ENCODE measurements at regions not wholly inside any gene's neighbourhood (a gene's known extent, or its start where the extent isn't known, plus 50 kb on each side); places are given as distances from the start of the nearest gene placed in this dataset.
"Not testable (repeated sequence)": the region's sequence is repeated elsewhere in the genome, so short reads cannot be mapped to it uniquely, and the experiment has no call there.

- no peak for DNase-seq (ENCODE audit: low spot score)
Observed at GRCh38 chr6:133754298-133754697, 134.6 kb upstream of the TCF21 start.

- DNase-seq (ENCODE audit: low spot score): no peak
Observed at GRCh38 chr6:133756078-133756695, 132.7 kb upstream of the TCF21 start.

GRCh38 chr6:133757335-133757734 lies 131.6 kb upstream of the TCF21 start:
- DNase-seq (ENCODE audit: low spot score): no peak

GRCh38 chr6:133758815-133759335 lies 130.0 kb upstream of the TCF21 start:
- no peak for DNase-seq (ENCODE audit: low spot score)

- no peak for DNase-seq (ENCODE audit: low spot score)
Observed at GRCh38 chr6:133759524-133759923, 129.4 kb upstream of the TCF21 start.

GRCh38 chr6:133761706-133762105 lies 127.2 kb upstream of the TCF21 start:
- DNase-seq (ENCODE audit: low spot score): no peak

- no peak for DNase-seq (ENCODE audit: low spot score)
Observed at GRCh38 chr6:133764008-133764753, 124.7 kb upstream of the TCF21 start.

- DNase-seq (ENCODE audit: low spot score): no peak
Observed at GRCh38 chr6:133764754-133765208, 124.1 kb upstream of the TCF21 start.

- DNase-seq (ENCODE audit: low spot score): no peak
Observed at GRCh38 chr6:133767357-133767970, 121.4 kb upstream of the TCF21 start.

- no peak for DNase-seq (ENCODE audit: low spot score)
Observed at GRCh38 chr6:133768656-133769295, 120.1 kb upstream of the TCF21 start.

GRCh38 chr6:133769463-133769862 lies 119.5 kb upstream of the TCF21 start:
- no peak for DNase-seq (ENCODE audit: low spot score)

- no peak for DNase-seq (ENCODE audit: low spot score)
Observed at GRCh38 chr6:133772567-133772966, 116.3 kb upstream of the TCF21 start.

GRCh38 chr6:133773776-133774175 lies 115.1 kb upstream of the TCF21 start:
- no peak for DNase-seq (ENCODE audit: low spot score)

- peak; percentile 69 for DNase-seq (ENCODE audit: low spot score)
Observed at GRCh38 chr6:133774356-133774755, 114.6 kb upstream of the TCF21 start.

- peak; percentile 52 for DNase-seq (ENCODE audit: low spot score)
Observed at GRCh38 chr6:133778414-133779130, 110.3 kb upstream of the TCF21 start.

- DNase-seq (ENCODE audit: low spot score): no peak
Observed at GRCh38 chr6:133779916-133780695, 108.8 kb upstream of the TCF21 start.

GRCh38 chr6:133786016-133786415 lies 102.9 kb upstream of the TCF21 start:
- no peak for DNase-seq (ENCODE audit: low spot score)

GRCh38 chr6:133787122-133787521 lies 101.8 kb upstream of the TCF21 start:
- no peak for DNase-seq (ENCODE audit: low spot score)

GRCh38 chr6:133787859-133788505 lies 100.9 kb upstream of the TCF21 start:
- no peak for DNase-seq (ENCODE audit: low spot score)

- DNase-seq (ENCODE audit: low spot score): no peak
Observed at GRCh38 chr6:133788556-133788955, 100.4 kb upstream of the TCF21 start.

GRCh38 chr6:133789449-133789848 lies 99.5 kb upstream of the TCF21 start:
- DNase-seq (ENCODE audit: low spot score): not testable (repeated sequence)

All from RKO (cell line).